Prostate gland (tissue), 2 donors: ENCODE measurements at regions not wholly inside any gene's neighbourhood (a gene's known extent, or its start where the extent isn't known, plus 50 kb on each side); places are given as distances from the start of the nearest gene placed in this dataset.

ENCODE experiments used
- POLR2A ChIP-seq: fragments of 450-650 bp; IDR thresholded peaks from one replicate; pipeline ENCODE4 v1.6.1; 2016; ENCODE audit warnings: antibody characterized with exemption, mild to moderate bottlenecking
- POLR2AphosphoS5 ChIP-seq: sonication (generic); formaldehyde crosslinking; IDR thresholded peaks from one replicate; pipeline ENCODE4 v1.6.1; 2017; ENCODE audit warnings: antibody characterized with exemption
- TF ChIP-seq, protein P1 (sequence below), 4 experiments: fragments of 200-600 bp in 2 of 4; fragments of 450-650 bp in 2 of 4; sonication (generic) in 2 of 4; IDR thresholded peaks; 1 replicate in 3 of 4; 2 replicates in 1 of 4; pipeline ENCODE4 v1.5.1; 2016 to 2019; ENCODE audit warnings: antibody characterized with exemption in 4 of 4, mild to moderate bottlenecking in 2 of 4, moderate library complexity in 2 of 4

GRCh38 chr18:77870894-77871293 is 621.2 kb downstream of the GALR1 start:
- TF ChIP-seq, protein P1, sequence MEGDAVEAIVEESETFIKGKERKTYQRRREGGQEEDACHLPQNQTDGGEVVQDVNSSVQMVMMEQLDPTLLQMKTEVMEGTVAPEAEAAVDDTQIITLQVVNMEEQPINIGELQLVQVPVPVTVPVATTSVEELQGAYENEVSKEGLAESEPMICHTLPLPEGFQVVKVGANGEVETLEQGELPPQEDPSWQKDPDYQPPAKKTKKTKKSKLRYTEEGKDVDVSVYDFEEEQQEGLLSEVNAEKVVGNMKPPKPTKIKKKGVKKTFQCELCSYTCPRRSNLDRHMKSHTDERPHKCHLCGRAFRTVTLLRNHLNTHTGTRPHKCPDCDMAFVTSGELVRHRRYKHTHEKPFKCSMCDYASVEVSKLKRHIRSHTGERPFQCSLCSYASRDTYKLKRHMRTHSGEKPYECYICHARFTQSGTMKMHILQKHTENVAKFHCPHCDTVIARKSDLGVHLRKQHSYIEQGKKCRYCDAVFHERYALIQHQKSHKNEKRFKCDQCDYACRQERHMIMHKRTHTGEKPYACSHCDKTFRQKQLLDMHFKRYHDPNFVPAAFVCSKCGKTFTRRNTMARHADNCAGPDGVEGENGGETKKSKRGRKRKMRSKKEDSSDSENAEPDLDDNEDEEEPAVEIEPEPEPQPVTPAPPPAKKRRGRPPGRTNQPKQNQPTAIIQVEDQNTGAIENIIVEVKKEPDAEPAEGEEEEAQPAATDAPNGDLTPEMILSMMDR (IDR thresholded peaks at IDR 0.05) = no peak
- TF ChIP-seq POLR2AphosphoS5 = no peak
- no peak for TF ChIP-seq POLR2A
